ENCODE measurements at regions not wholly inside any gene's neighbourhood (a gene's known extent, or its start where the extent isn't known, plus 50 kb on each side); places are given as distances from the start of the nearest gene placed in this dataset.

GRCh38 chr1:83756984-83757717 is 241.8 kb downstream of the TTLL7 start:
- no peak for TF ChIP-seq CTCF (IDR thresholded peaks at IDR 0.05)
- TF ChIP-seq POLR2AphosphoS5 (IDR thresholded peaks at IDR 0.05), result no peak

Data from stomach (tissue), 4 donors.